ENCODE measurements at regions not wholly inside any gene's neighbourhood (a gene's known extent, or its start where the extent isn't known, plus 50 kb on each side); places are given as distances from the start of the nearest gene placed in this dataset.

- Histone ChIP-seq H3K27me3 (ENCODE audit: insufficient read depth, low read depth, severe bottlenecking) (peaks cover 87% of the 10 kb centered on the region), H3K4me3 (ENCODE audit: low read depth, low read length) (no peak overlapping the region), H3K36me3 (no peaks in the 10 kb centered on the region), H3K27ac (no peak overlapping the region), H3K9me3 (ENCODE audit: severe bottlenecking) (no peaks in the 10 kb centered on the region)
- TF ChIP-seq CTCF (IDR thresholded peaks at IDR 0.05; ENCODE audit: low read depth, low read length): no peak
- no peak for DNase-seq
Measured at GRCh38 chr14:97382616-97383226, 585.5 kb downstream of the VRK1 start.

- TF ChIP-seq CTCF (IDR thresholded peaks at IDR 0.05; ENCODE audit: low read depth, low read length): no peak
- Histone ChIP-seq H3K9me3 (ENCODE audit: severe bottlenecking) (no peaks in the 10 kb centered on the region), H3K27ac (no peak overlapping the region), H3K27me3 (ENCODE audit: insufficient read depth, low read depth, severe bottlenecking) (peaks cover 80% of the 10 kb centered on the region), H3K36me3 (no peaks in the 10 kb centered on the region), H3K4me3 (ENCODE audit: low read depth, low read length) (no peak overlapping the region)
- DNase-seq: no peak
Measured at GRCh38 chr14:97385727-97386126, 588.5 kb downstream of the VRK1 start.

DNA sequence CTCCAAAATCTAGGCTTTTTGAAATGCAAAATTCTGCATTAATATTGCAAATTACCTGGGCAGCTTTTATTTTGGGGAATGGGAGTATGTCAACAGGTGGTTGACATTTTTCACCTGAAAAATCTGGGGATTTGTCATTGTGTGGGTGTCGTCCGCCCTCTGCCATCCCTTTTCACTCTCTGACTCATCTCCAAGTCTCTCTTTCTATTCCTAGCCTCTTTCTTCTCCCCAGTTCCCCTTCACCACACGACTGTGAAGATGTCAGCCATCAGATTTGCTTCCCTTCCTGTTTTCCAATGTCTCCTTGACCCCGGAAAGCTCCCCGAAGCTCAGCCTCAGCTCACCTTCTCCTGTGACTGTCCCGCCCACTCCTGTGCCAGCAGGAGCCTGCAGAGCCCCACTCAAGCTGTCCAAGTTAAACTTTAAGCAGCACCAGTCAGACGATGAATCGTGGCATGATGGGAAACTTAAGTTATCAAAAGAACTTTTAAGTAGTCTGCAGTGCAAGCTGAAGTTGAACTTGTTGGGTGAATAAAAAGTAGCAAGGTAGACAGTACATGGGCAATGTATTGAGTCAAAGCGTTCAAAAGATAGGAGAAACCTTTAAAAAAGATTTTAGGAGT, 590.2 kb downstream of the VRK1 start:
- no peak overlapping the region for H3K27ac ChIP-seq
- H3K36me3 ChIP-seq: no peaks in the 10 kb centered on the region
- peaks cover 81% of the 10 kb centered on the region for H3K27me3 ChIP-seq (ENCODE audit: insufficient read depth, low read depth, severe bottlenecking)
- TF ChIP-seq CTCF (IDR thresholded peaks at IDR 0.05; ENCODE audit: low read depth, low read length): no peak
- DNase-seq: no peak
- no peak overlapping the region for H3K4me3 ChIP-seq (ENCODE audit: low read depth, low read length)
- no peaks in the 10 kb centered on the region for H3K9me3 ChIP-seq (ENCODE audit: severe bottlenecking)

DNA sequence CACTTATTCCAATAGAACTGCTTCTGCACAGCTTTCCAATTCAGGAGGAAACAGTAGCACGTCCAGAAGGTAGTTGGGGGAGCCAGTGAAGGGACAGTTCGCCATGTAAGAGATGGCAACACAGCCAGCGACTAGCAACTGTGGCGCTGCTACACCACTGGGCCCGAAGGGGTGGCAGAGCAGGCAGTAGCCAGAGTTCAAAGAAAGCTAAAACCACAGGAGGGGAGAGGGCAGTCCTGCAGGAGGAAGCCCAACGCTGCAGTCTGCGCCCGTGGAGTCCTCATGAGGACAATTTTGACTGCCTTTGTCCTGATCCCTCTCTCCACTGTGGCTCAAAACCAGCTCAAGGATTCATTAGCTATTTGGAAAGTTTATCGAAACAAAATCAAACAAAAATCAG, 591.2 kb downstream of the VRK1 start:
- Histone ChIP-seq H3K27ac (no peak overlapping the region), H3K9me3 (ENCODE audit: severe bottlenecking) (no peaks in the 10 kb centered on the region), H3K4me3 (ENCODE audit: low read depth, low read length) (no peak overlapping the region), H3K27me3 (ENCODE audit: insufficient read depth, low read depth, severe bottlenecking) (peaks cover 83% of the 10 kb centered on the region), H3K36me3 (no peaks in the 10 kb centered on the region)
- DNase-seq: no peak
- no peak for TF ChIP-seq CTCF (IDR thresholded peaks at IDR 0.05; ENCODE audit: low read depth, low read length)

GRCh38 chr14:97390096-97390724, 593.0 kb downstream of the VRK1 start:
- Histone ChIP-seq H3K36me3 (no peaks in the 10 kb centered on the region), H3K9me3 (ENCODE audit: severe bottlenecking) (no peaks in the 10 kb centered on the region), H3K4me3 (ENCODE audit: low read depth, low read length) (no peak overlapping the region), H3K27me3 (ENCODE audit: insufficient read depth, low read depth, severe bottlenecking) (peaks cover 80% of the 10 kb centered on the region), H3K27ac (no peak overlapping the region)
- DNase-seq: no peak
- TF ChIP-seq CTCF (IDR thresholded peaks at IDR 0.05; ENCODE audit: low read depth, low read length): no peak
